T47D (cell line): ENCODE measurements at regions not wholly inside any gene's neighbourhood (a gene's known extent, or its start where the extent isn't known, plus 50 kb on each side); places are given as distances from the start of the nearest gene placed in this dataset.

ENCODE experiments used
- DNase-seq, 2 experiments: peaks; one replicate each; pipeline versions ENCODE4 v3.0.0 to v3.0.0-alpha.2; 2011 to 2012; ENCODE audit warnings: low read depth in 1 of 2, low spot score in 1 of 2
- JUND ChIP-seq: IDR thresholded peaks from 2 replicates; pipeline ENCODE4 v1.6.1; 2012; ENCODE audit warnings: low read depth
- in situ Hi-C: cut with HindIII; loops from 2 replicates; pipeline ENCODE4 v1.10.0; 2016; ENCODE audit warnings: low sequenced_read_pairs, low pct_unique_long_range_greater_than_20kb

GRCh38 chr13:38636761-38637160 lies 50.1 kb upstream of the FREM2 start:
- no peak for TF ChIP-seq JUND
- in situ Hi-C loops: no loop called here

More at GRCh38 chr13:38636761-38637160, 50.1 kb upstream of the FREM2 start:
- peak in 1 of 2 experiments; percentile 36 for DNase-seq
